ENCODE measurements at regions not wholly inside any gene's neighbourhood (a gene's known extent, or its start where the extent isn't known, plus 50 kb on each side); places are given as distances from the start of the nearest gene placed in this dataset.

DNA sequence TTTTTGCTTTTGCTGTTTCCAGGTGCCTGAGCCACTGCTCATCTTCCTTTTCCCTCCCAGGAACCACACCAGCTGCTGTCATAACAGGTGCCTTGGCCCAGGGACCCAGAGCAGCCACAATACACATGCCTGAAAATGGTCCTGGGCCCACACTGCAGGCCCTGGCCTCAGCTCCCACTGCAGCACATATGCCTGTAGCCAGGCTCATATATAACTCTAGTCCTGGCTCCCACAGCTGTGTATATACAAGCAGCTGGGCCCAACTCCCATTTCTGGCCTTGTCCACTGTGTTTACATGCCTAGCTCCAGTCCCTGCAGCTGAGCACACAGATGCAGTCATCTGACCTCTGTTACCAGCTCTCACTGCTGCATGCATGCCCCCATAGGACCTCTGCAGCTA is 930.5 kb downstream of the ADGRL3 start:
- DNase-seq (ENCODE audit: low spot score in 2 of 2): no peak
- Histone ChIP-seq H3K9me3 (peaks cover 0 to 11% of the 10 kb centered on the region in 2 donors), H3K4me3 (no peak overlapping the region), H3K36me3 (no peaks in the 10 kb centered on the region), H3K27me3 (no peaks in the 10 kb centered on the region), H3K4me1 (no peaks in the 10 kb centered on the region), H3K27ac (no peak overlapping the region)
- intact Hi-C loops (cut with DNase I; ENCODE audit: low total_unique reads): no loop called here
- TF ChIP-seq, protein P1, sequence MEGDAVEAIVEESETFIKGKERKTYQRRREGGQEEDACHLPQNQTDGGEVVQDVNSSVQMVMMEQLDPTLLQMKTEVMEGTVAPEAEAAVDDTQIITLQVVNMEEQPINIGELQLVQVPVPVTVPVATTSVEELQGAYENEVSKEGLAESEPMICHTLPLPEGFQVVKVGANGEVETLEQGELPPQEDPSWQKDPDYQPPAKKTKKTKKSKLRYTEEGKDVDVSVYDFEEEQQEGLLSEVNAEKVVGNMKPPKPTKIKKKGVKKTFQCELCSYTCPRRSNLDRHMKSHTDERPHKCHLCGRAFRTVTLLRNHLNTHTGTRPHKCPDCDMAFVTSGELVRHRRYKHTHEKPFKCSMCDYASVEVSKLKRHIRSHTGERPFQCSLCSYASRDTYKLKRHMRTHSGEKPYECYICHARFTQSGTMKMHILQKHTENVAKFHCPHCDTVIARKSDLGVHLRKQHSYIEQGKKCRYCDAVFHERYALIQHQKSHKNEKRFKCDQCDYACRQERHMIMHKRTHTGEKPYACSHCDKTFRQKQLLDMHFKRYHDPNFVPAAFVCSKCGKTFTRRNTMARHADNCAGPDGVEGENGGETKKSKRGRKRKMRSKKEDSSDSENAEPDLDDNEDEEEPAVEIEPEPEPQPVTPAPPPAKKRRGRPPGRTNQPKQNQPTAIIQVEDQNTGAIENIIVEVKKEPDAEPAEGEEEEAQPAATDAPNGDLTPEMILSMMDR (IDR thresholded peaks at IDR 0.05): no peak
- TF ChIP-seq POLR2AphosphoS5 (IDR thresholded peaks at IDR 0.05): no peak
- no peak for TF ChIP-seq POLR2A (IDR thresholded peaks at IDR 0.05)

DNA sequence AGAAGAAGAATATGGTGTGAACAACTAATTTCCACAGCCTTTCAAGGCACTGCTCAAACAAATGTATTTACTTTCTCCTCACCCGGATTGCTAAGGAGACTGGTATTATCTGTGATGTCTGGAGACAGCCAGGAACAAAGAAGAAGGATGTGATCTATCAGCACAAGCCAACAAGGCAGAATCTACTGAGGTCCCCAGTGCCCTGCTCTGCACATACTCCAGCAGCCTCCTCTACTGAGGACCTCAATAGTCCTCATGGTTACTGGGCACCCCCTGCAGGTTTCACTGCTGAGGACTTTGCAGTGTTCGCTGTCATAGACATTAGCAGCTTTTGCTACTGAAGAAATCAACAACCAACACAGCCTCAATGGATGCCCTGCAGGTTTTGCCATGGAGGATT is 930.1 kb downstream of the ADGRL3 start:
- TF ChIP-seq POLR2A (IDR thresholded peaks at IDR 0.05): no peak
- TF ChIP-seq, protein P1 (IDR thresholded peaks at IDR 0.05): no peak
- no peak for TF ChIP-seq POLR2AphosphoS5 (IDR thresholded peaks at IDR 0.05)

More for the DNA sequence above, 930.1 kb downstream of the ADGRL3 start:
- no peak for DNase-seq (ENCODE audit: low spot score in 2 of 2)
- Histone ChIP-seq H3K36me3 (no peaks in the 10 kb centered on the region), H3K27ac (no peak overlapping the region), H3K4me1 (no peaks in the 10 kb centered on the region), H3K4me3 (no peak overlapping the region), H3K27me3 (no peaks in the 10 kb centered on the region), H3K9me3 (peaks cover 0 to 11% of the 10 kb centered on the region in 2 donors)
- intact Hi-C loops (cut with DNase I; ENCODE audit: low total_unique reads): no loop called here
